Stimulated activated CD8-positive, alpha-beta memory T cell treated with anti-CD3 and anti-CD28 coated beads, Interleukin-4, amount 100 ng/mL, for 24 hours (primary cell): ENCODE measurements at regions not wholly inside any gene's neighbourhood (a gene's known extent, or its start where the extent isn't known, plus 50 kb on each side); places are given as distances from the start of the nearest gene placed in this dataset.

Experiments used
- DNase-seq: peaks from one replicate; pipeline ENCODE4 v3.0.0-alpha.2; 2020; ENCODE audit warnings: low read depth

DNA sequence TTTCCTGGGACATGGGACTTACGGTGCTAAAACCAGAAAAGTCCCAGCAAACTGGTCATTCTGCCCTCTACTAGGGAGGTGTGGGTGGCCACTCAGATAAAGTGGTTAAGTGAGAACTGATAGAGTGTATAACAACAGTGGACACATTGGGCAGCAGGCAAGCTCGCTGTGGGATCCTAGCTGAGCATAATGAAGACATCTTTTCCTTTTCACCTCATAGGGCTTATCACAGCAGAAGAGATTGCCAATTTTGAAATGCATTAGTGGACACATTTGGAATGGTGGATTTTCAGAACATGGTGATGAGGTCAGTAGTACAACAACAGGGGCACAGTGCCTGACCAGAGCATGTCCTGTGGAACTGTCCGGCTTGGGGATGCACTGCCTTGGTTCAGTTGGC is 477.1 kb upstream of the KIF2A start:
- DNase-seq, result no peak

DNA sequence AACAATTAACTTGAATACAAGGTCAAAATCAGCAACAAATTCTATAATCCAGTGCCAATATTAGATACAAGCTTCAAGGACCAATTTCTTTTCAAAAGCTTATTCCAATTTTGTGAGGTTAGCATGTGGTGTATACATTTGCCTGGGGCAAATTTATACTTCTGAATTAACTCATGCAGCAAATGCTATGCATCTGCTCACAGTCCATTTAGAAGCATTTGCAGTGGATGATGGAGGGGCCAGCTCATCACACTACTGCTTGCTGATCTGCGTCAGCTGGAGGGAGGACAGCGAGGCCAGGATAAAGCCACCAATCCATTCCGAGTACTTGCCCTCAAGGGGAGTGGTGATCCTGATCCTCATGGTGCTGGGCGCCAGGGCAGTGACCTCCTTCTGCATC is 474.3 kb upstream of the KIF2A start:
- no peak for DNase-seq

DNA sequence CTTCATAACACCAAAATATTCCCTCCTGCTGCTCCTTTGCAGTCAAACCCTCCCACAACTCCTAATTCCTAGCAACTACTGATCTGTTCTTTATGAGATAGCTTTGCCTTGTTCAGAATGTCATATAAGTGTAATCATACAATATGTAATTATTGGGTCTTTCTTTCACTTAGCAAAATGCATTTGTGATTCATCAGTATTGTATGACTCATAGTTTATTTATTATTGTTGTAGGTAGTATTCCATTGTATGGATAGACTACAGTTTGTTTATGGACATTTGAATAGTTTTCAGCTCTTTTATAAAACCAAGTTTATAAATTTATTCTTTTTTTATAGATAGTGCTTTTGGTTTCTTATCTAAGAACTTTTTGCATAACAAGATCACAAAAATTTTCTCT is 468.2 kb upstream of the KIF2A start:
- DNase-seq, result no peak

DNA sequence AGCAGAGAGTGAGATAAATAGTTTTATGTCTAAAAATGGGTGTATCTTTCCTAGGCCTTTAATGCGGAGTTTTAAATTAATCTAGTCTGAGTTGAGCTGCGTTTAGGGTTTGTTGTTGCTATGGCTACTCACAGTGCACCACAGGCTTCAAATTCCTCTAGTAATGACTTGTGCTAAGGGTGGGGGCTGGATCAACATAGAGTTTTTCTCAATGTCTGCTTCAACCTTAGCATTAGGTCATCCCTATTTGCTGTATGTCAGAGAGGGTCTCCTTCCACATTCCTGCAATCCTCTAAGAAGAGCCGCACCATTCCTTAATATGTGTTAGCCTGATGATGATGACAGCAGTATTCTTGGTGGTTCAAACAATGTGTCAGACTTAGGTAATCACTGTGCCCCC is 465.6 kb upstream of the KIF2A start:
- DNase-seq, result no peak

DNA sequence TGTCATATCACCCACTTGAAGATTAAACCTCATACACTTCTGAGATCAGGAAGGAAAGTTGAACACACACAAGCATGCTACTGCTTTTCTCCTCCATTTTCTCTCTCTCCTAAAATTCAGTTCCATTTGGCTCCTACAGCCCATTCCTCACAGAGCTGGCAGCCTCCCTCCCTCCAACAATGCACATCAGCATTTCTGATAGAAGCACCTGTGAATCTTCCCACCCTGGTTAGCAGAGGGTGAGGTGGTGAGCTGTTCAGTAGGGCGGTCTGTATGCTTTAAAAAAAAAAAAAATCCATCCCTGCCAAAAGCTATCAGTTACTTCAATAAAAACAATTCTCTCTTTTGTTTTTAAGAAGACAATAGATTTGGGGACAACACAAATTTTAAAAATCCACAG is 463.2 kb upstream of the KIF2A start:
- DNase-seq, result no peak

DNA sequence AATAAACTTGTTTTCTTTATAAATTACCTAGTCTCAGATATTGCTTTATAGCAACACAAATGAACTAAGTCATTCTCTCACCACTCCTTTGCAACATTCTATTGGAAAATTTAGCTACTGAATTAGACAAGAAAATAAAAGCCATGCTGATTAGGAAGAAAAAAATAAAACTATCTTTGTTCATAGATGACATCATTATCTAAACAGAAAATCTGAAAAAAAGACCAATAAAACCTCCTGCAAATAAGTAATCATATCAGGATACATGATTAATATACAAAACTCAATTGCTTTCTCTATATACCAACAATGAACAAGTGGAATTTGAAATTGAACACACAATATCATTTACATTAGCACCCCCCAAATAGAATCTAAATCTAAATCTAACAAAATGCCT is 455.3 kb upstream of the KIF2A start:
- DNase-seq, result no peak

DNA sequence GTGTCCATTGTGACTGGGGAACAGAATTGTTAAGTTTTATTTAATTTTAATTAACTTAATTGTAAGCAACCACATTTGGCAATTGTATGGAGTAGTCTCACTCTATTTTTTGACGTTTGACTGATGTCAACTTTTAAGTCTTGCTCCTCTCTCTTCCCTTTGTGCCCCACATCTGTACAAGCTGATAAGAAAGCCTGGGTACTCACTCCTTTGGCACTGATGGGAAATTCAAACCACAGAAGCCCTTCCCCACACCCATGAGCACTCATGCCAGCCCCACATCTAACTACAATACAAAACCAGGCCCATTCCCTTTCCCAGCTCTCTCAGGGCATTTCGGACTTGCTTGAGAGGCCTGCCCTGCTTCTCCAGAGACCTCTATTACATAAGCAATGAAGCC is 451.5 kb upstream of the KIF2A start:
- no peak for DNase-seq

DNA sequence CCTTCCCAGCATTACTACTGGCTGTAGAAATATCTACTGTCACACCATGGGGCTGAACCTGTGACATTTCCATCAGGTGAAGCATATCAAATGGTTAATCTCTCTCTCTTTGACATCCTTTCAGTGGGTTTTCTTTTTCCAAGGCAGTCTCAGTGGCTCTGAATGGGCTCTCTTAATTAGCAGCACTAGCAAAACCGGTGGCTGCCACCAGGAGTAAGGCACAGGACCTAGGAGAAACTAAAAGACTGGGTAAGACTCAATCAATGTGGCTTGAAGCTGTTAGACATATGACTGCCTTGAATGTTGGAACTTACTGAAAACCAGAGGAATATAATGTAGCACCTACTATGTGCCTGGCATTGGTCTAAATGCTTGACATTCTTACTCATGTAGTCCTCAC is 445.0 kb upstream of the KIF2A start:
- no peak for DNase-seq

DNA sequence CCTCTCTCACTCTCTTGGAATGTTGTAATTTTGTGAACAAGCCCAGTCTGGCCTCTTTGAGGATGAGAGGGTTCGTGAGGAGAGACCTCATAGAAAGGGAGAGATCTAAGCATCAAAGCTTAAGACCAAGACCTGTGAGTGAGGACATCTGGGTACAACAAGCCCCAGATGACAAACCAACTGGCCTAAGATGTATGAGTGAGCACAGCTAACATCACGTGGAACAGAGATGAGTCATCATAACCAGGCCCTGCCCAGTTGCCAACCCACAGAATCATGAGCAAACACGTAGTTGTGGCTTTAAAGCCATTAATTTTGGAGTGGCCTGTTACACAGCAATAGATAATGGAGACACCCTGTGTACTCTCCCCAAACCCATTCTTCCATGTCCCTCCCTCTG is 439.1 kb upstream of the KIF2A start:
- DNase-seq, result no peak

DNA sequence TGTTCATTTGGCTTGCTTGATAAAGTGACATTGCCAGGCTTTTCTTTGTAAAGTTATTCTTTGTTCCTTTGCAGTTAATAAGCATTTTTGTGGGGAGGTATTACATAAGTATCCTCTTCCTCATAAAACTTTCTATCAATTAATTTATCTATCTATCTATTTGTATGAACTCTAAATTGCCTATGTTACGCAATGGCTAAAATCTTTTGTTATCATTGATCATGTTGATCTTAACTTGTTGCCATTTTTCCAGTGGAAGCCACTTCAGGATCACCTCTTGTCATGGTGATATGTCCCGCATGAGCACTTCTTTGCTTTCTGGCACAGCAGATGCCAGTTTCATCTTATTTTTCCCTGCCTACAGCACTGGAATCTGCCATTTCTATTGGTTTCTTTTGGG is 436.7 kb upstream of the KIF2A start:
- no peak for DNase-seq

DNA sequence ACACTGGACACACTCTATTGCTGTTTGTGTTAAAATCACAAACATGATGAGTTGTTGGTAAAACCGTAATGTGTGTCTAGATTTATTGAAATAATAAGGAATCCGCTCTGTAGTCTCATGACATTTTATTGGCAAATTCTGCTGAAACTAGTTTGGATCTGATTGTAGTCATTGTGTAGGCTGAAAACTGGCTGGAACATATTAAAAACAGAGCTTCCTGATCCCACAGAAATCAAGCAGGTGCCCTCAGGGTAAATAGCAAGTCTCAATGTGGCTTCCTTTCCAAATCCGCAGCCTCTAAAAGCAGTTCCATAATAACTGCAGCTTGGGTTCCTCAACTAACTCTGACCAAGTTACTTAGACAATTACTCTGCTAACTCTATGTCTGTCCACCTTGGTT is 427.5 kb upstream of the KIF2A start:
- no peak for DNase-seq

DNA sequence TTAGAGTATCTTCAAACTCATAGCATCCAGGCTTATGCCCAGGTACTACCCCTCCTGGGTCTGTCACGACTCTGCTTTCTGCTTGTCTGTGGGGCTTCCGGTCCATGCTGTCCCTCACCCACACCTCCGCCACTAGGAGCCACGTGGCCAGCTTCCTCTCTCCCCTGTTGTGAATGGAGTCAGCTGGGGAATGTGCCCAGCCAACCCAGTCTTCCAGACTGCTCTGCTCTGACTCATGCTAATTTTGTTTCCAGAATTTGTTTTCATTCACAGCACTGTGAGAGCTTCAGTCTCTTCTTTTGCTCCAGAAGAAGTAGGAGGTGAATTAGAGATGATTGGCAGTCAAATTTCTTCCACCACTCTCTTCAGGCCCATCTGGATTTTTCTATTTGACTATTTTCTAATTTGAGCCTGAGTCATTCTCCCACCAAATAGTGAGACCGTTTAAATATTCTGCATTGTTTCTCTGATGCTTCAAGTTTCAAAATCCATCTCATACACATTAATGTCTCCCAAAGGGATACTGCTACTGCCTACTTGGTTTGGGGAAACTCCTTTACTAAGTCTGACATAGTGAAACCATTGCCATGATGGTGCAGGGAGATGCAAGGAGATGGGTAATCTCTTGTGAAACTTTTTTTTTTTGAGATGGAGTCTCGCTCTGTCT is 424.1 kb upstream of the KIF2A start:
- DNase-seq, result no peak

DNA sequence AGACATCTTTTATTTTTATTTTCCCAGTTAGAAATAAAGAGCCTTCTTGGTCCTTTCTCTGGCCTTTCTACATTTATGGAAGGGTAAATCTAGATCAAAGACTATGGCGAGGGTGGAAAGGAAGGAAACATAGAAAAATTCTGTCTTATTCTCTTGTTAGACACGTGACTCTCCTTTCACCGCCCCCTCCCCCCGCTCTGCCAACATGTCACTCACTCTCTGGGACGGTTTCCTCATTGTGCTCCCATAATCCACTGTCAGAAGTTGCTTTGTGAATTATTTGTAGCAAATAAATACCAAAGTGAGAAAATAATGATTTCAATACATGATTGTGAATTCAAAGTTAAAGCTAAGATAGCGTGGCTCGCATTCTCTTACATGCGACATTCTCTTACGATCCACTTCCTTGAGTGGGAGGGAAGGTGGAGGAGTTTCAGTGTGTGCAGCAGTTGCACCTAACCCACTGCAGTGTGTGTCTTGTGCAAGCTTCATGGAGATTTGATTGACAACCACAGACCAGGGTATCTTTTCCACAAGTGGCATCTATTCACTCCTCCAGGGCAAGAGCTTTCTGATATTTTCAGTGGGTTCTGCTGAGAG is 423.0 kb upstream of the KIF2A start:
- DNase-seq, result no peak

DNA sequence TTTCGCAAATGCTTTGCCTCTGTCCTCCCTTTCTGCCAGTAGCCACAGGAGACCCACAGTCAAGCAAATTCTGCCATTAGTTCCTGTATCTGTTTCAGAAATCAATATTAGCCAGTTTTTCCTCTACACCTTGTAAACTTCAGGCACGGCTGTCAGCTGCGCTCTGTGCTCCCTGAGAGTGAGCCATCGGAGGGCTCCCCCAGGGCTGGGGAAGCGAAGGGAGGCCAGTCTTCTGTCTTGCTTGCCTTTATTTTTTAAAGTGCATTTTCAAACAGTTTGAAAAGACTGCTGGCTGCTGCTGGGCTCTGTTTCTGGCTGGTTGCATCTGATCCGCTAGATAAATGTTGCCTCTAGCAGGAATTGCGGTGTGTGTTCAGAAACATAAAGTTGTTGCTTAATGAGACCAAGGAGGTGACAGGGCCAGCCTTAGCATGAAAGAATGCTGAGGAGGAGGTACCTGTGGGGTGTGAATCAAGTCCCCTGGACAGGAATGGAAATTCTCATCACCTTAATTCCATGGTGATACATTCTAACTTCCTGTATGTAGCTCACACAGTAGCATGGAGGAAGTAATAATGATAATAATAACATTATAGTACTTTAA is 421.7 kb upstream of the KIF2A start:
- no peak for DNase-seq

DNA sequence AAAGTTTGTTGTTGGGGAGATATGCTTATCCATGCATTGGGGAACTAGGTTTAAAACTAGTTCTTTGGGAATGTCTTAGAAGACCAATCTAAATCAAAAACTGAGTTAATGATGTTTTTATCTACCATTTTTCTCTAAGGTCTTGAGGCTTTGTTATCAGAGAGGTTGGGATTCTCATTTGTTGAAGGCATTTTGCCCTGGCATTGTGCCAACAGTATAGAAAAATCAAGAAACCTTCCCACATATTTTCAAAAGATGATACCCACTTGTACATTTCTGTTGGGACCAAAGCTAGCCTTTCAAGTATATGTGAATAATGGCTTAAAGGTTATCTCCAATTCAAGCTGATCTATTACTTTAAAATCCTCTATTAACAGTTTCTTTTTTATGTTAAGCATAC is 419.8 kb upstream of the KIF2A start:
- no peak for DNase-seq

DNA sequence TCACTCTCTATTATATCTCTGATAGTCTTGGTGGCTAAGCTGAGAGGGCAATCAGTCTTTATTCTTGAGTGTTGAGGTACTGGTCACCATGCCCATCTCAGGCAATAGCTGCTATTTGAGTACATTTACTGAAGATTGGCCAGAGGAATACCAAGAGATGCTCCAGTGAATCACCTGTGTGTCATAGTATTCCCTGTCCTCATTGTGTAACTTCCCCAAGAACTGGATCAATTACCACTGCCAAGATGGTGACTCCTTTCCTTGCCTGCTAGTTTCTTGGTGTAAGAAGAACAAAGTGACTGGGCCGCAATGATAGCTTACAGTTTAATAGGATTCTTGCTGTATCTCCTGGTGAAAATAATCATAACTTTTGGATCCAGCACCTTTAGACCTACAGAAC is 418.7 kb upstream of the KIF2A start:
- no peak for DNase-seq

DNA sequence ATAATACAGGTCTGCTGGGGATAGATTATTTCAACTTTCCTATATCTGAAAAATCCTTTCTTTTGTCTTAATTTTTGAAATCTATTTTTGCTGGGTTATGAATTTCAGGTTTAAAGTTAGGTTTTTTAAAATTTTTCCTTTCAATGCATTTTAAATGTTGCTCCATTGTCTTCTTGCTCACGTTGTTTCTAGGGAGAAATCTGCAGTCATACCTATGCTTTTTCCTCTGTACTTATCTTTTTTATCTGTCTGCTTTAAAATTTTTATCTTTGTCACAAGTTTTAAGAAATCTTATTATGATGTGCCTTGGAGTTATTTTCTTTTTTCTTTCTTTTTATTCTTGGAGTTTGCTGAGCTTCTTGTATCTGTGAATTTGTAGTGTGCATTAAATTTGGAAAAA is 412.0 kb upstream of the KIF2A start:
- no peak for DNase-seq

DNA sequence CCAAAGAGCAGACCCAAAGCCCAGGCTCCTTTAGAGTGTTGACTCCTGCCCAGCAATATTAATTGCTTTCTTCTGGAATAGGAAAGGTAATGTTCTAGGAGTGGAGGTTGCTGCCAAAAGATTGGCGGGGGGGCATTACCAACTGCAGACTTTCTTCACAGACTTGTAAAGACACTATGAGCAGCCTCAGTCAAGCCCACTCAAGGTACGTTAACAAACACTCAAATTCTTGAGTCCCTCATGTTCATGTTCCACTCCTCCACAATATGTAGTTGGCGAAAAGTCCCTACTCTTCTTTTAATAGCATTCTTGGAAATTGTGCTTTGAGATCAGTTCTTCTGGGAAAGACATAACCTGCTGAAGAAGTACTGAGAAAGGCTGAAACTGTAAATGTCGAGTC is 409.2 kb upstream of the KIF2A start:
- DNase-seq, result no peak

DNA sequence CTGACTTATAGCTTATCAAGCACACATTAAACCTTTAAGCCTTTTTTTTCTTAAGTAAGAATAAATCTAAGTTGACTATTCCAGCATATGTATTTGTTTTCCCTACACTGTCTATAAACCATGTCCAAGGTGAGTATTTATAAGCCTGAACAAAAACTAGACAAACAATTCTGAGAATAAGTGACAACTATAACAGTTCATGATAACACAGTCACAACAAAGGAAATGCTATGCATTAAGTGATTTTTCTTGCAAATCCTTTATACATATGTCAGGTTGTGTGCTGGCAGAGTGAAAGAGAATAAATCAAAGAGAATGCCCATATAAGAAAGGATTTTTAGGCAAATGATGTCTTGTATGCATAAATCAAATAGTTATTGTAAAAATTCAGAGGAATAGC is 408.8 kb upstream of the KIF2A start:
- DNase-seq, result no peak

DNA sequence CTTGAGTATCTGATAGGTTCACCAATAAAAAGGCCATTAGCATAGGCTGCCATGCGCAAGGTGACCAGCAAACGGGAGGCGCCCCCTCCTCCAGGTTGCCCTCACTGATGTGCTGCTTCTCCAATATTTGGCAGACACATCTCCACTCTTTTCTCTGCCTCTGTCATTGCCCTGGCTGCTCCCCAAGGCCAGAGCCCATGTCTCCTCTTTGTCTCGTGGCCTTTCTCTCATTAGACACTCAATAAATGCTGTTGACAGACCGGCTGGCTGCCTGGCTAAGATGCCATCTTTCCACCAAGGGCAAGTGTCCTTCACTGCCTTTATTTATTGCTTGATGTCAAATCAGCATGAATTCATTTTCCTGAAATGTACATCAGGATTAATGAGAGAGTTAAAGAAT is 404.0 kb upstream of the KIF2A start:
- no peak for DNase-seq

DNA sequence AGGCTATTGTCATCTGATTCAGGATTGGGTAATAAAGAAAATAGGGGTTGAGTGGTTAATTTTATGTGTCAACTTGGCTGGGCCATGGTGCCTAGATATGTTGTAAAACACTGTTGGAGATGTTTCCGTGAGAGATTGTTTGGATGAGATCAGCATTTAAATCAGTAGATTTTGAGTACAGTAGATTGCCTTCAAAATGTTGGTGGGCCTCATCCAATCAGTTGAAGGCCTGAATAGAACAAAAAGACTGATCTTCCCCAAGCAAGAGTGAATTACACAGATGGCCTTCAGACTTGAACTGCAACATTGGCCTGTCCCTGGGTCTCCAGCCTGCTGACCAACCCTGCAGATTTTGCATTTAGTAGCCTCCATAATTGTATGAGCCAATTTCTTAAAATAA is 401.3 kb upstream of the KIF2A start:
- DNase-seq, result no peak

DNA sequence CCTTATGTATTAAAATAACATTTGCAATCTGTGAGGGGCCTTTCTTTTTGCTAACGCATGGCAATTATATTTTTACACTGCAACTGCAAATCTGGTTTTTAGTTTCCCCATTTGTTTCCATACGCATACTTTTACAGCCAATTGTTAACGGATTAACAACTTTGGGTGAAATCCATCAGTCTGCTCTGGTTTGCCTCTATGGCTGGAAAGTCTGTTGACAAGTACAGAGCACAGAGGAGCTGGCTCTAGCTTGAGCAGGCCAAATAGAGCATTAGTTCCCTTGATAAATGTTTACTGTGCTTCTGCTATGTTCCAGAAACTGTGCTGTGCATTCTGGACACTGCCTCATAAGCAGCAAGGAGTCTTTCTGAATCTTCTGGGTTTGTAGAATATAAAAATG is 400.4 kb upstream of the KIF2A start:
- no peak for DNase-seq

DNA sequence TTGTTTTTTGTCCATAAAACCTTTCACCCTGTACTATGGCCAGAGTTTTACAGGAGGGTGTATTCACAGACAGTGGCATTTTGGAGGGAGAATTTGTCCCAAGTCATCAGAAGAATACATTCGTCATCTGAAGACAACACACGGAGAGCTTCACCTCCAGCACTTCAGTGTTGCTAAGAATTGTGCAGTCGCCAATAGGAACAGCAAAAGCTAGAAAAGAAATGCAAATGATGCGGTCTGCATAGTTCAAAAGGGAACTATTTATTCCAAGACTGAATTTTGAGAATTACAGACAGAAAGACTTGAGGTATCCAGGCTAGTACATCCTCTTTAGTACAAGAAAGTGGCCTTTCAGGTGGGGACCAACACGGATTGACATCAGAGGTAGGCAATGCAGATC is 399.2 kb upstream of the KIF2A start:
- no peak for DNase-seq

DNA sequence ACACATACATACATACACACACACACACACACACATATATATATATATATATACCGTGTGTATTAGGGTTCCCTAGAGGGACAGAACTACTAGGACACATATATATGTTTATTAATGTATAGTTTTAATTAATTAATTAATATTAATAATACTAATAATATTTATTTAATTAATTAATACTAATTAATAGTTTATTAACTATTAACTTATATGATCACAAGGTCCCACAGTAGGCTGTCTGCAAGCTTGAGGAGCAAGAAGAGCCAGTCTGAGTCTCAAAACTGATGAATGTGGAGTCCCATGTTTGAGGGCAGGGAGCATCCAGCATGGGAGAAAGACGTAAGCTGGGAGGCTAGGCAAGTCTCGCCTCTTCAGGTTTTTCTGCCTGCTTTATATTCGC is 398.0 kb upstream of the KIF2A start:
- no peak for DNase-seq
